K562 (cell line): ENCODE measurements at regions not wholly inside any gene's neighbourhood (a gene's known extent, or its start where the extent isn't known, plus 50 kb on each side); places are given as distances from the start of the nearest gene placed in this dataset.

Source experiments
- MGA ChIP-seq: fragments of 450-650 bp; IDR thresholded peaks from 2 replicates; pipeline ENCODE4 v1.6.1; 2016; ENCODE audit warnings: mild to moderate bottlenecking, moderate library complexity
- MTF1 ChIP-seq: fragments of 250-450 bp; sonication (Bioruptor Pico); IDR thresholded peaks from 2 replicates; pipeline ENCODE4 v1.9.0; 2021; ENCODE audit warnings: moderate library complexity, mild to moderate bottlenecking, inconsistent platforms, borderline replicate concordance
- POLR2B ChIP-seq: fragments of 450-650 bp; IDR thresholded peaks from 2 replicates; pipeline ENCODE4 v1.6.1; 2018; ENCODE audit warnings: low read depth; ENCODE audit not compliant: partially characterized antibody
- ZNF133 ChIP-seq: fragments of 250-450 bp; sonication (Bioruptor Pico); IDR thresholded peaks from 2 replicates; pipeline ENCODE4 v1.4.0; 2020; ENCODE audit warnings: mild to moderate bottlenecking
- TF ChIP-seq, protein P1 (sequence below): fragments of 450-650 bp; IDR thresholded peaks from 2 replicates; pipeline ENCODE4 v1.6.1; 2014; ENCODE audit warnings: low read depth, mild to moderate bottlenecking, moderate library complexity, borderline replicate concordance

GRCh38 chr18:10351219-10351818 is 103.1 kb upstream of the APCDD1 start (continued):
- no peak for TF ChIP-seq MGA
- TF ChIP-seq, protein P1, sequence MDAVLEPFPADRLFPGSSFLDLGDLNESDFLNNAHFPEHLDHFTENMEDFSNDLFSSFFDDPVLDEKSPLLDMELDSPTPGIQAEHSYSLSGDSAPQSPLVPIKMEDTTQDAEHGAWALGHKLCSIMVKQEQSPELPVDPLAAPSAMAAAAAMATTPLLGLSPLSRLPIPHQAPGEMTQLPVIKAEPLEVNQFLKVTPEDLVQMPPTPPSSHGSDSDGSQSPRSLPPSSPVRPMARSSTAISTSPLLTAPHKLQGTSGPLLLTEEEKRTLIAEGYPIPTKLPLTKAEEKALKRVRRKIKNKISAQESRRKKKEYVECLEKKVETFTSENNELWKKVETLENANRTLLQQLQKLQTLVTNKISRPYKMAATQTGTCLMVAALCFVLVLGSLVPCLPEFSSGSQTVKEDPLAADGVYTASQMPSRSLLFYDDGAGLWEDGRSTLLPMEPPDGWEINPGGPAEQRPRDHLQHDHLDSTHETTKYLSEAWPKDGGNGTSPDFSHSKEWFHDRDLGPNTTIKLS: no peak
- TF ChIP-seq POLR2B: no peak
- TF ChIP-seq ZNF133 (CRISPR knock-in tag): no peak
- TF ChIP-seq MTF1 (CRISPR knock-in tag): no peak
